Hepatocyte (in vitro differentiated cells): ENCODE measurements at regions not wholly inside any gene's neighbourhood (a gene's known extent, or its start where the extent isn't known, plus 50 kb on each side); places are given as distances from the start of the nearest gene placed in this dataset.

Source experiments
- DNase-seq: peaks from one replicate; pipeline ENCODE4 v3.0.0-alpha.2; 2016; ENCODE audit warnings: low spot score
- H2AFZ ChIP-seq: fragments of 200-600 bp; sonication (generic); 2 replicates; pipeline ENCODE4 v1.6.0; 2016; ENCODE audit warnings: antibody characterized with exemption, mild to moderate bottlenecking
- H3K27ac ChIP-seq: fragments of 200-600 bp; sonication (generic); 2 replicates; pipeline ENCODE4 v1.5.1; 2016; ENCODE audit warnings: mild to moderate bottlenecking
- H3K27me3 ChIP-seq: fragments of 200-600 bp; sonication (generic); 2 replicates; pipeline ENCODE4 v1.6.1; 2016
- H3K36me3 ChIP-seq: fragments of 200-600 bp; sonication (generic); replicated peaks from 2 replicates; pipeline ENCODE4 v1.5.1; 2016; ENCODE audit warnings: low read depth; ENCODE audit not compliant: insufficient read depth
- H3K4me1 ChIP-seq: fragments of 200-600 bp; sonication (generic); 2 replicates; pipeline ENCODE4 v1.5.1; 2016; ENCODE audit warnings: mild to moderate bottlenecking, moderate library complexity; ENCODE audit not compliant: insufficient read depth
- H3K4me2 ChIP-seq: fragments of 200-600 bp; sonication (generic); 2 replicates; pipeline ENCODE4 v1.6.0; 2016
- H3K4me3 ChIP-seq: fragments of 200-600 bp; sonication (generic); 2 replicates; pipeline ENCODE4 v1.5.1; 2016; ENCODE audit warnings: mild to moderate bottlenecking
- H3K79me2 ChIP-seq: fragments of 200-600 bp; sonication (generic); 2 replicates; pipeline ENCODE4 v1.6.0; 2017; ENCODE audit warnings: mild to moderate bottlenecking
- H3K9me2 ChIP-seq: fragments of 200-600 bp; sonication (generic); replicated peaks from 2 replicates; pipeline ENCODE4 v1.6.0; 2017; ENCODE audit warnings: mild to moderate bottlenecking; ENCODE audit not compliant: insufficient read depth
- H3K9me3 ChIP-seq: fragments of 200-600 bp; sonication (generic); 2 replicates; pipeline ENCODE4 v1.5.1; 2016; ENCODE audit warnings: low read depth, mild to moderate bottlenecking
- H4K20me1 ChIP-seq: fragments of 200-600 bp; sonication (generic); 2 replicates; pipeline ENCODE4 v1.6.0; 2016; ENCODE audit warnings: mild to moderate bottlenecking; ENCODE audit not compliant: insufficient read depth, poor library complexity, severe bottlenecking
- EZH2 ChIP-seq: fragments of 200-600 bp; sonication (generic); IDR thresholded peaks from 2 replicates; pipeline ENCODE4 v1.6.1; 2016; ENCODE audit warnings: antibody characterized with exemption, mild to moderate bottlenecking, borderline replicate concordance
- EZH2phosphoT487 ChIP-seq: fragments of 200-600 bp; sonication (generic); IDR thresholded peaks from one replicate; pipeline ENCODE4 v1.6.1; 2018; ENCODE audit warnings: antibody characterized with exemption, mild to moderate bottlenecking, low read depth, moderate library complexity; ENCODE audit not compliant: unreplicated experiment, severe bottlenecking
- WGBS: methylation state at CpG from one replicate; pipeline ENCODE4 v1.1.6; 2016; ENCODE audit warnings: low lambda C conversion rate; ENCODE audit errors: missing lambda C conversion rate; 5-methylcytosine and 5-hydroxymethylcytosine counted together
- TF ChIP-seq, protein P1 (sequence below): fragments of 200-600 bp; sonication (generic); IDR thresholded peaks from 2 replicates; pipeline ENCODE4 v1.5.1; 2016; ENCODE audit warnings: antibody characterized with exemption, mild to moderate bottlenecking; ENCODE audit not compliant: poor library complexity

DNA sequence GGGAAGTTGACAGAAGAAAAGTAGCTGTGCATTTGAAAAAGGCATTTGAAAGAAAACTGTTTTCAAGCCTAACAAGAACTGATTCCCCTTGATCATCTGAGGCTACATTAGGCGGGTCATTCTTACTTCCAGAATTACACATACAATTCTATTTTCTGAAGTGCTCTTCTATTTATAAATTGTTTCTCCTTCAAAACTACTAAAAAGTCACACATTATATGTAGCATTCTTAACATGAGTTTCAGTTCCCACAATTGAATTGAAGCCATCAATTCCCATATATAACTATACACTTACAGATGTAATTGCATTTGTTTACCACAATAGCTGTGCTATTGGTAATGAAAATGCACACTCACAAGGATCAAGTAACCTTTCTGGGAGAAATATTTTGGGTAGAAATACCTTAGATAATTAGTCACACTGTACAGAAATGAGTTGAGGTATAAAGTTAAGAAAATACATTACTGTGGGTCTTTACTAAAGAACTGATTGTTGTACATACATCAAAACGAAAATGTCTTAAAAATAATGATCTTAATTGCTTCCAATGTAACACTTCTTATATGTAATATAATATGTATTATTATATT, 1688.0 kb upstream of the AGA start:
- Histone ChIP-seq H3K27me3 (no peaks in the 10 kb centered on the region), H3K4me1 (no peaks in the 10 kb centered on the region), H3K9me3 (no peaks in the 10 kb centered on the region), H3K9me2 (no peaks in the 10 kb centered on the region), H3K36me3 (no peaks in the 10 kb centered on the region), H3K79me2 (no peaks in the 10 kb centered on the region), H4K20me1 (no peaks in the 10 kb centered on the region), H3K27ac (no peak overlapping the region), H3K4me2 (no peak overlapping the region), H2AFZ (no peak overlapping the region), H3K4me3 (no peak overlapping the region)
- TF ChIP-seq EZH2phosphoT487 (no peak), EZH2 (no peak)
- TF ChIP-seq, protein P1, sequence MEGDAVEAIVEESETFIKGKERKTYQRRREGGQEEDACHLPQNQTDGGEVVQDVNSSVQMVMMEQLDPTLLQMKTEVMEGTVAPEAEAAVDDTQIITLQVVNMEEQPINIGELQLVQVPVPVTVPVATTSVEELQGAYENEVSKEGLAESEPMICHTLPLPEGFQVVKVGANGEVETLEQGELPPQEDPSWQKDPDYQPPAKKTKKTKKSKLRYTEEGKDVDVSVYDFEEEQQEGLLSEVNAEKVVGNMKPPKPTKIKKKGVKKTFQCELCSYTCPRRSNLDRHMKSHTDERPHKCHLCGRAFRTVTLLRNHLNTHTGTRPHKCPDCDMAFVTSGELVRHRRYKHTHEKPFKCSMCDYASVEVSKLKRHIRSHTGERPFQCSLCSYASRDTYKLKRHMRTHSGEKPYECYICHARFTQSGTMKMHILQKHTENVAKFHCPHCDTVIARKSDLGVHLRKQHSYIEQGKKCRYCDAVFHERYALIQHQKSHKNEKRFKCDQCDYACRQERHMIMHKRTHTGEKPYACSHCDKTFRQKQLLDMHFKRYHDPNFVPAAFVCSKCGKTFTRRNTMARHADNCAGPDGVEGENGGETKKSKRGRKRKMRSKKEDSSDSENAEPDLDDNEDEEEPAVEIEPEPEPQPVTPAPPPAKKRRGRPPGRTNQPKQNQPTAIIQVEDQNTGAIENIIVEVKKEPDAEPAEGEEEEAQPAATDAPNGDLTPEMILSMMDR, result no peak
- 84% methylated on average over 2 of the region's 2 CpGs for WGBS
- DNase-seq, result no peak

DNA sequence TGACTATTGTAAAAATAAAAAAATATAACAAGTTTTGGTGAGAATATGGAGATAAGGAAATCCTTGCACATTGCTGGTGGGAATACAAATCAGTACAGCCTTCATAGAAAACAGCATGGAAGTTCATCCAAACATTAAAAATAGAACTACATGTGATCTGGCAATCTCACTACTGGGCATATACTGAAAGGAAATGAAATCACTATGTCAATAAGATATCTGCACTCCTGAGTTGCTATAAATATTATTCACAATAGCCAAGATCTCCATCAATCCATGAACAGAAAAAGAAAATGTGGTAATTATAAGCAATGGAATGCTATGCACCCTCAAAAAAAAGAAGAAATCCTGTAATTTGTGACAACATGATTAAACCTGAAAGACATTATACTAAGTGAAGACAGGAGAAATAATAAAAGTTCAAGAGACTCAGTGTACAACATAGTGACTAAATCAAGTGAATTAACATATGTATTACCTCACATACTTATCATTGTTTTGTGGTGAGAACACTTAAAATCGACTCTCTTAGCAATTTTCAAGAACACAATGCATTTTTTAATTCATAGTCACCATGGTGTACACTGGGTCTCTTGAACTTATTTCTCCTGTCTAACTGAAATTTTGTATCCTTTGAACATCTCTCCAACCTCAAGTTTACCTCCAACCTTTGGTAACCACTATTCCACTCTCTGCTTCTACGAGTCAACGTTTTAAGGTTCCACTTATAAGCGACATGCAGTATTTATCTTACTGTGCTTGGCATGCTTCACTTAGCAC, 1703.7 kb upstream of the AGA start:
- Histone ChIP-seq H4K20me1 (no peaks in the 10 kb centered on the region), H3K36me3 (no peaks in the 10 kb centered on the region), H3K79me2 (no peaks in the 10 kb centered on the region), H3K27me3 (no peaks in the 10 kb centered on the region), H3K4me2 (no peak overlapping the region), H3K9me2 (no peaks in the 10 kb centered on the region), H3K4me3 (no peak overlapping the region), H3K27ac (no peak overlapping the region), H3K4me1 (no peaks in the 10 kb centered on the region), H2AFZ (no peak overlapping the region), H3K9me3 (no peaks in the 10 kb centered on the region)
- no peak for DNase-seq
- no peak for TF ChIP-seq EZH2
- TF ChIP-seq, protein P1, result no peak
- no peak for TF ChIP-seq EZH2phosphoT487
- WGBS, result 73% methylated on average over 4 of the region's 4 CpGs

DNA sequence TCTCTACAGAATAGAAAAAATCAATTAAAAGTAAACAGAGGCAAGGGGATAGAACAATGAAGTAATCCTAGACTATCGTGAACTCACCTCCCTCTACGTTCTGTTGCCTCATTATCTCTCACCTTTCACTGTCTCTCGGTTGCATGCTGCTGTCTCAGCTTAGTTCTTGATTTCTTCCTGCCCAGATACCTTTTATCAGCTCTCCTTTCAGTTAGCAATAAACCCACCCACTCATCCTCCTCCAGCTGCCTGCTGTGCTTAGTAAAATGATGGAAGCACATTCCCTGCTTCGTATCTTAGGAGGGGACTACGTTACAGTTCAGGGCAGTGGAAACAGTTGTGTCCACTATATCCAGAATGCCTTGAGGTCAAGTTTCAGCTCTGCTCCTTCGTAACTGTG, 1709.5 kb upstream of the AGA start:
- DNase-seq, result no peak
- 51% methylated on average over 6 of the region's 6 CpGs for WGBS
- Histone ChIP-seq H3K4me2 (no peak overlapping the region), H3K9me2 (no peaks in the 10 kb centered on the region), H3K27ac (no peak overlapping the region), H4K20me1 (no peaks in the 10 kb centered on the region), H3K36me3 (no peaks in the 10 kb centered on the region), H3K4me1 (no peaks in the 10 kb centered on the region), H3K79me2 (no peaks in the 10 kb centered on the region), H2AFZ (no peak overlapping the region), H3K27me3 (no peaks in the 10 kb centered on the region), H3K4me3 (no peak overlapping the region), H3K9me3 (no peaks in the 10 kb centered on the region)
- TF ChIP-seq, protein P1, result no peak
